Endothelial cell of umbilical vein (primary cell): ENCODE measurements at regions not wholly inside any gene's neighbourhood (a gene's known extent, or its start where the extent isn't known, plus 50 kb on each side); places are given as distances from the start of the nearest gene placed in this dataset.

Source experiments
- BruUV-seq: library from RNA; stranded (reverse); fragments of 400-500 nt; replicated peaks from 2 replicates; lab custom pipeline; 2021; lab: Mats Ljungman, UMichigan
- CTCF ChIA-PET: fragments of 300-600, 350-600 bp; sonication (Branson Sonifier 250); formaldehyde crosslinking; loops from one replicate; lab custom pipeline; 2021; ENCODE audit warnings: antibody characterized with exemption, inconsistent platforms; lab: Charles Lee
- POLR2A ChIA-PET: fragments of 300-600, 350-600 bp; sonication (Branson Sonifier 250); formaldehyde crosslinking; loops from one replicate; lab custom pipeline; 2021; ENCODE audit warnings: antibody characterized with exemption, inconsistent platforms; lab: Charles Lee
- DNase-seq: peaks from one replicate; pipeline ENCODE4 v3.0.0-alpha.2; 2011; ENCODE audit warnings: low read depth, low spot score
- FAIRE-seq: peaks from 2 replicates; lab custom pipeline; 2011; peaks lifted over from hg19 to GRCh38; lab: Jason Lieb, UNC
- H2AFZ ChIP-seq: 2 replicates; pipeline ENCODE4 v1.6.0; 2012; ENCODE audit warnings: low read depth, low read length, control low read depth, inconsistent platforms
- H3K27ac ChIP-seq: 2 replicates; pipeline ENCODE4 v1.5.1; 2011; ENCODE audit warnings: low read depth, mild to moderate bottlenecking, control low read depth, low read length, moderate library complexity; ENCODE audit not compliant: insufficient read depth
- H3K27me3 ChIP-seq, 2 experiments: 2 replicates each; pipeline versions ENCODE4 v1.6.0 to v1.6.1; 2011; ENCODE audit warnings: low read length in 2 of 2, mixed read lengths in 1 of 2; ENCODE audit not compliant: control insufficient read depth in 2 of 2, insufficient read depth in 2 of 2
- H3K36me3 ChIP-seq, 2 experiments: 2 replicates in 1 of 2; 3 replicates in 1 of 2; pipeline ENCODE4 v1.5.1; 2011; ENCODE audit warnings: low read length in 2 of 2, mild to moderate bottlenecking in 1 of 2, moderate library complexity in 1 of 2; ENCODE audit not compliant: control insufficient read depth in 2 of 2, insufficient read depth in 2 of 2; ENCODE audit errors: extremely low read depth in 1 of 2
- H3K4me1 ChIP-seq: 3 replicates; pipeline ENCODE4 v1.5.1; 2011; ENCODE audit warnings: mild to moderate bottlenecking, low read length; ENCODE audit not compliant: control insufficient read depth, insufficient read depth; ENCODE audit errors: extremely low read depth
- H3K4me2 ChIP-seq: 2 replicates; pipeline ENCODE4 v1.6.1; 2011; ENCODE audit warnings: low read length, control low read depth, mixed read lengths; ENCODE audit not compliant: insufficient read depth
- H3K4me3 ChIP-seq, 3 experiments: fragments of 200-600 bp in 1 of 3; sonication (generic), shearing (Covaris generic) in 1 of 3; replicated peaks in 1 of 3; 2 replicates each; pipeline ENCODE4 v1.5.1; 2011 to 2016; ENCODE audit warnings: control low read depth in 3 of 3, low read length in 3 of 3, mild to moderate bottlenecking in 2 of 3, inconsistent platforms in 1 of 3, low read depth in 1 of 3, moderate library complexity in 1 of 3; ENCODE audit not compliant: insufficient read depth in 1 of 3
- H3K79me2 ChIP-seq: 2 replicates; pipeline ENCODE4 v1.6.0; 2012; ENCODE audit warnings: low read length, inconsistent platforms; ENCODE audit not compliant: control insufficient read depth, insufficient read depth
- H3K9ac ChIP-seq: replicated peaks from 2 replicates; pipeline ENCODE3; 2011; ENCODE audit warnings: low read length, control low read depth; ENCODE audit not compliant: insufficient read depth; ENCODE audit errors: extremely low read depth
- H3K9me1 ChIP-seq: replicated peaks from 3 replicates; pipeline ENCODE4 v1.6.0; 2011; ENCODE audit warnings: mild to moderate bottlenecking, low read length; ENCODE audit not compliant: control insufficient read depth, insufficient read depth; ENCODE audit errors: extremely low read depth
- H3K9me3 ChIP-seq: replicated peaks from 2 replicates; pipeline ENCODE4 v1.5.1; 2012; ENCODE audit warnings: low read length, inconsistent platforms; ENCODE audit not compliant: control insufficient read depth, insufficient read depth
- H4K20me1 ChIP-seq: replicated peaks from 2 replicates; pipeline ENCODE3; 2011; ENCODE audit warnings: mild to moderate bottlenecking, low read length; ENCODE audit not compliant: control insufficient read depth, insufficient read depth; ENCODE audit errors: extremely low read depth
- EZH2 ChIP-seq: IDR thresholded peaks from 2 replicates; pipeline ENCODE4 v1.6.1; 2012; ENCODE audit warnings: borderline replicate concordance, low read depth, mild to moderate bottlenecking, moderate library complexity, low read length, inconsistent platforms; ENCODE audit not compliant: severe bottlenecking
- FOS ChIP-seq: IDR thresholded peaks from 2 replicates; pipeline ENCODE4 v1.6.1; 2011; ENCODE audit warnings: mild to moderate bottlenecking, low read length, moderate library complexity, borderline replicate concordance; ENCODE audit not compliant: insufficient read depth
- GATA2 ChIP-seq: IDR thresholded peaks from 2 replicates; pipeline ENCODE4 v1.7.0; 2011; ENCODE audit warnings: low read depth, mild to moderate bottlenecking, moderate library complexity, mixed read lengths, low read length; ENCODE audit not compliant: insufficient read length, insufficient read depth
- JUN ChIP-seq: IDR thresholded peaks from 2 replicates; pipeline ENCODE4 v1.6.1; 2011; ENCODE audit warnings: borderline replicate concordance, low read depth; ENCODE audit not compliant: insufficient read length, insufficient read depth
- MYC ChIP-seq: IDR thresholded peaks from one replicate; pipeline ENCODE4 v1.6.1; 2011; ENCODE audit warnings: mild to moderate bottlenecking, low read depth, low read length
- POLR2A ChIP-seq: IDR thresholded peaks from 2 replicates; pipeline ENCODE4 v1.6.1; 2012; ENCODE audit warnings: low read depth, mild to moderate bottlenecking, control low read depth, low read length
- POLR2AphosphoS5 ChIP-seq: IDR thresholded peaks from 2 replicates; pipeline ENCODE4 v1.6.1; 2012; ENCODE audit warnings: low read depth, mild to moderate bottlenecking, control low read depth, low read length, moderate library complexity; ENCODE audit not compliant: insufficient read depth
- dilution Hi-C: fragments of 300-500 bp; cut with MboI; formaldehyde crosslinking; loops from one replicate; pipeline ENCODE4 v1.15.0; 2019; ENCODE audit warnings: low sequenced_read_pairs; ENCODE audit not compliant: extremely low pct_ligation_motif_present
- intact Hi-C: fragments of 100-400 bp; cut with micrococcal nuclease; formaldehyde crosslinking; loops from one replicate; pipeline ENCODE4 v1.10.0; 2022
- TF ChIP-seq, protein P1 (sequence below), 2 donors: IDR thresholded peaks; 1 replicate in 1 of 2; 2 replicates in 1 of 2; pipeline ENCODE4 v1.5.1; 2011; ENCODE audit warnings: low read length in 2 of 2, mild to moderate bottlenecking in 2 of 2, moderate library complexity in 2 of 2, control low read depth in 1 of 2, inconsistent platforms in 1 of 2, low read depth in 1 of 2; ENCODE audit not compliant: insufficient read depth in 1 of 2; ENCODE audit errors: extremely low read depth in 1 of 2
- TF ChIP-seq, protein P2 (sequence below): IDR thresholded peaks from 2 replicates; pipeline ENCODE4 v1.6.1; 2011; ENCODE audit not compliant: insufficient read depth, insufficient read length

DNA sequence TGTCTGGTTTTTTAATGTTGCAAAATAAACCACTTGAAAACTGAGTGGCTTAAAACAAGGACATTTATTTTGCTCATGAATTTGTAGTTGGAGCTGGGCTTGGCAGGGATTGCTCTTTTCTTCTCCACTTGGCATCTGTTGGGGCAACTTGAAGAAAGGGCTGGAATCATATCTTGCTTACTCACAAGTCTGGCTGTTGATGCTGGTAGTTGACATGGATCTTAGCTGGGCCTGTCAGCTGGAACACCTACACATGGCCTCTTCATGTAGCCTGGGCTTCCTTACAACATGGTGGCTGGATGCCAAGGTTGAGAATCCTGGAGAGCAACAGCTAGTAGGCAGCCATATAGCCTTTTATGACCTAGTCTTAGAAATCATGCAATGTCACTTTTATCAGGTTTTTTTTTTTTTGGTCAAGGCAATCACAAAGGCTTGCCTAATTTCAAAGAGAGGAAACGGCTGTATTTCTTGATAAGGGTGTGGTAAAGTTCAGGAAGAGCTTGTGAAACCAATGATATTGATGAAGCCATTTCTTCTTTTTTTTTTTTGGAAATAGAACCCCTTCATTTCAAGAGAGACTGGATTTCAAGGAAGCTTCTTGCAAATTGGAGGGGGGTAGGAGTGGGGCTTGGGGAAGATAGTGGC, 262.1 kb downstream of the IL20RB start:
- DNase-seq (no peak), FAIRE-seq (no peak)
- intact Hi-C loops (no loop called here), dilution Hi-C loops (no loop called here)
- Histone ChIP-seq H2AFZ (no peak overlapping the region), H3K9me1 (no peaks in the 10 kb centered on the region), H4K20me1 (no peaks in the 10 kb centered on the region), H3K9ac (no peak overlapping the region), H3K4me3 (no peak overlapping the region), H3K27me3 (no peaks in the 10 kb centered on the region), H3K36me3 (no peaks in the 10 kb centered on the region), H3K4me2 (no peak overlapping the region), H3K9me3 (no peaks in the 10 kb centered on the region), H3K27ac (no peak overlapping the region), H3K79me2 (no peaks in the 10 kb centered on the region), H3K4me1 (no peaks in the 10 kb centered on the region)
- BruUV-seq, result no TSS peak
- TF ChIP-seq POLR2A (no peak), EZH2 (no peak), GATA2 (no peak), JUN (no peak), POLR2AphosphoS5 (no peak), FOS (no peak), MYC (no peak)
- TF ChIP-seq, protein P1, sequence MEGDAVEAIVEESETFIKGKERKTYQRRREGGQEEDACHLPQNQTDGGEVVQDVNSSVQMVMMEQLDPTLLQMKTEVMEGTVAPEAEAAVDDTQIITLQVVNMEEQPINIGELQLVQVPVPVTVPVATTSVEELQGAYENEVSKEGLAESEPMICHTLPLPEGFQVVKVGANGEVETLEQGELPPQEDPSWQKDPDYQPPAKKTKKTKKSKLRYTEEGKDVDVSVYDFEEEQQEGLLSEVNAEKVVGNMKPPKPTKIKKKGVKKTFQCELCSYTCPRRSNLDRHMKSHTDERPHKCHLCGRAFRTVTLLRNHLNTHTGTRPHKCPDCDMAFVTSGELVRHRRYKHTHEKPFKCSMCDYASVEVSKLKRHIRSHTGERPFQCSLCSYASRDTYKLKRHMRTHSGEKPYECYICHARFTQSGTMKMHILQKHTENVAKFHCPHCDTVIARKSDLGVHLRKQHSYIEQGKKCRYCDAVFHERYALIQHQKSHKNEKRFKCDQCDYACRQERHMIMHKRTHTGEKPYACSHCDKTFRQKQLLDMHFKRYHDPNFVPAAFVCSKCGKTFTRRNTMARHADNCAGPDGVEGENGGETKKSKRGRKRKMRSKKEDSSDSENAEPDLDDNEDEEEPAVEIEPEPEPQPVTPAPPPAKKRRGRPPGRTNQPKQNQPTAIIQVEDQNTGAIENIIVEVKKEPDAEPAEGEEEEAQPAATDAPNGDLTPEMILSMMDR (IDR thresholded peaks at IDR 0.05; ENCODE audit: extremely low read depth in 1 of 2, insufficient read depth in 1 of 2, low read depth in 1 of 2, low read length in 2 of 2), result no peak
- TF ChIP-seq, protein P2, sequence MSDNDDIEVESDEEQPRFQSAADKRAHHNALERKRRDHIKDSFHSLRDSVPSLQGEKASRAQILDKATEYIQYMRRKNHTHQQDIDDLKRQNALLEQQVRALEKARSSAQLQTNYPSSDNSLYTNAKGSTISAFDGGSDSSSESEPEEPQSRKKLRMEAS, result no peak
- CTCF ChIA-PET, result no interaction called here
- POLR2A ChIA-PET, result no interaction called here
